ENCODE measurements at regions not wholly inside any gene's neighbourhood (a gene's known extent, or its start where the extent isn't known, plus 50 kb on each side); places are given as distances from the start of the nearest gene placed in this dataset.

DNA sequence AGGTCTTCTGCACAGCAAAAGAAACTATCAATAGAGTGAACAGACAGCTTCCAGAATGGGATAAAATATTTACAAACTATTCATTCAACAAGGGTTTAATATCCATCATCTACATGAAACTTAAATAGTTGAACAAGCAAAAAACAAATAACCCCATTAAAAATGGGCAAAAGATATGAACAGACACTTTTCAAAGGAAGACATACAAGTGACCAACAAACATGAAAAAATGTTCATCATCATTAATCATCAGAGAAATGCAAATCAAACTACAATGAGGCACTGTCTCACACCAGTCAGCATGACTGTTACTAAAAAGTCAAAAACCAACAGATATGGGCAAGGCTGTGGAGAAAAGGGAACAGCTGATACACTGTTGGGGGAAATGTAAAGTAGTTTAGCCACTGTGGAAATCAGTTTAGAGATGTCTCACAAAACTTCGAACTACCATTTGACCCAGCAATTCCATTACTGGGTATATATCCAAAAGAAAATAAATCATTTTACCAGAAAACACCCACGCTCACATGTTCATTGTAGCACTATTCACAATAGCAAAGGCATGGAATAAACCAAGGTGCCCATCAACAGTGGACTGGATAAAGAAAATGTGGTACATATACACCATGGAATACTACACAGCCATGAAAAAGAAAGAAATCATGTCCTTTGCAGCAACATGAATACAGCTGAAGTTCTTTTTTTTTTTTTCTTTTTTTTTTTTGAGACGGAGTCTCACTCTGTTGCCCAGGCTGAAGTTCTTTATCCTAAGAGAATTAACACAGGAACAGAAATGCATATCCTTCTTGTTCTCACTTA lies 172.6 kb downstream of the KLF6 start:
- no peak for DNase-seq (ENCODE audit: low read depth)
- H3K4me3 ChIP-seq (ENCODE audit: low read depth, low read length), result no peak overlapping the region
- TF ChIP-seq, protein P1, sequence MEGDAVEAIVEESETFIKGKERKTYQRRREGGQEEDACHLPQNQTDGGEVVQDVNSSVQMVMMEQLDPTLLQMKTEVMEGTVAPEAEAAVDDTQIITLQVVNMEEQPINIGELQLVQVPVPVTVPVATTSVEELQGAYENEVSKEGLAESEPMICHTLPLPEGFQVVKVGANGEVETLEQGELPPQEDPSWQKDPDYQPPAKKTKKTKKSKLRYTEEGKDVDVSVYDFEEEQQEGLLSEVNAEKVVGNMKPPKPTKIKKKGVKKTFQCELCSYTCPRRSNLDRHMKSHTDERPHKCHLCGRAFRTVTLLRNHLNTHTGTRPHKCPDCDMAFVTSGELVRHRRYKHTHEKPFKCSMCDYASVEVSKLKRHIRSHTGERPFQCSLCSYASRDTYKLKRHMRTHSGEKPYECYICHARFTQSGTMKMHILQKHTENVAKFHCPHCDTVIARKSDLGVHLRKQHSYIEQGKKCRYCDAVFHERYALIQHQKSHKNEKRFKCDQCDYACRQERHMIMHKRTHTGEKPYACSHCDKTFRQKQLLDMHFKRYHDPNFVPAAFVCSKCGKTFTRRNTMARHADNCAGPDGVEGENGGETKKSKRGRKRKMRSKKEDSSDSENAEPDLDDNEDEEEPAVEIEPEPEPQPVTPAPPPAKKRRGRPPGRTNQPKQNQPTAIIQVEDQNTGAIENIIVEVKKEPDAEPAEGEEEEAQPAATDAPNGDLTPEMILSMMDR (IDR thresholded peaks at IDR 0.05; ENCODE audit: control insufficient read depth, extremely low read depth, insufficient read depth), result no peak

DNA sequence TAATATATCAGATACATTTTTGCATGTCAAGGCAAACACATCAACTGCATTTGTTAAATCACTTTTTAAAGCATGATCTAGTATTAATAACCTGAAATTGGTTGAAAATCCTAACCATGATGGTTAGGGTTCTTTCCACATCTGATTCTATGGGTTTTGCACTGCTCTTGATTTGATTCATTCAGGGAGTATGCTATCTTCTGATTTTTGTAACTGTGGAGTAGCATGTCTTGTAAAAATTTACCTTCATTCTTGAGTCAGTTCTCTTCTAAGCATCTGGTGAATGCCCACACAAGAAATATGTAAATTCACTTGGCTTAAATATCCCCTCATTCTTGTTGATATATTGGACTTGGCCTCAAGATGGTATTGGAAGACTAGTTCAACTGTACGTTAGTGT lies 178.7 kb downstream of the KLF6 start:
- TF ChIP-seq, protein P1 (IDR thresholded peaks at IDR 0.05; ENCODE audit: control insufficient read depth, extremely low read depth, insufficient read depth), result no peak
- DNase-seq (ENCODE audit: low read depth), result no peak
- no peak overlapping the region for H3K4me3 ChIP-seq (ENCODE audit: low read depth, low read length)

DNA sequence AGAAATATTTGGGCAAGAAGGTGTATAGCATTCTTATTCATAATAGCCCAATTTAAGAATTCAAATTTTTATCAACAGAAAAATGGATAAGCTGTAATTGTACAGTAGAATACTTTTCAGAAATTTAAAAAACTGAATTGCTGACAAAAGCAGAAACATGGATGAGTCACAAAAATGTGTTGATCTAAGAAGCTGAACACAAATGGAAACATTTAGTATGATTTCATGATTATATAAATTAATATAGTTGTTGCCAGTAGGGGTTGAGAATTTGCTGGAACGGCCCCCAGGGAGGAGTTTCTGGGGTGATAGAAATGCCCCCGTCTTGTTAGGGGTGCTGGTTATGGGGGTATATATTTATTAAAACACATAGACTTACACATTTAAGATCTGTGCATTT lies 179.1 kb downstream of the KLF6 start:
- DNase-seq (ENCODE audit: low read depth), result no peak
- no peak overlapping the region for H3K4me3 ChIP-seq (ENCODE audit: low read depth, low read length)
- TF ChIP-seq, protein P1 (IDR thresholded peaks at IDR 0.05; ENCODE audit: control insufficient read depth, extremely low read depth, insufficient read depth), result no peak

DNA sequence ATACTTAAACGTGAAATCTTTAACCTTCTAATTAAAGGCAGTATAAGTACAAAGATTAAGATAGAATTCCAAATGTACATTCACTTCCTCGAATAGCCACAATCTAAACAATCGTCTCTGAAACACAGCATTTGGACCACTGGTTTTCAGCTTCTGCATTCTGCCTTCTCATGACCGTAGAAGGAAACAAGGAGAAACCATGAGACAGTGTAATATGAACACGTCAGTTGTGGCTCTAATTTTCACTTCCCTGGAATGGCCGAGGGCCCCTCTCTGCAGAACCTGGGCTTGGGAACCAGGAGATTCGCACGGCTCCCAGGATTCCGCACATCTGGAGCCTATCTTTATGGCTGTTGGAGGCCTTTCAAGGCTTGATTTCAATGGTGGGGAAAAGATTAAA lies 189.3 kb downstream of the KLF6 start:
- TF ChIP-seq, protein P1 (IDR thresholded peaks at IDR 0.05; ENCODE audit: control insufficient read depth, extremely low read depth, insufficient read depth), result no peak
- DNase-seq (ENCODE audit: low read depth), result no peak
- H3K4me3 ChIP-seq (ENCODE audit: low read depth, low read length), result no peak overlapping the region

DNA sequence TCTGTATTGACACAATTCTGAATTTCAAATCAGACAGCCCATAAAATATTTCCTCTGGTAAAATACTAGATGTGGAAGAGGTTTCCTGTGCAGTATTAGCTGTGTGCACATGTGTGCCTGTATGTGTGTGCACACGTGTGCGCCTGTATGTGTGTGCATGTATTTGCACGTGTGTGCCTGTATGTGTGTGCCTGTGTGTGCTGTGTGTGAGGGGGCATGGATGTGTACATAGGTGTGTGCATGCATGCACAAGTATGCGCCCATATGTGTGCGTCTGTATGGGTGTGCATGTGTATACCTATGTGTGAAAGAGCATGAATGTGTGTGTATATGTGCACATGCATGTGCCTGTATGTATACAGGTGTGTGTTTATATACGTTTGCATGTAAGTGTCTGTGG lies 191.4 kb downstream of the KLF6 start:
- H3K4me3 ChIP-seq (ENCODE audit: low read depth, low read length), result no peak overlapping the region
- TF ChIP-seq, protein P1 (IDR thresholded peaks at IDR 0.05; ENCODE audit: control insufficient read depth, extremely low read depth, insufficient read depth), result no peak
- DNase-seq (ENCODE audit: low read depth), result no peak

DNA sequence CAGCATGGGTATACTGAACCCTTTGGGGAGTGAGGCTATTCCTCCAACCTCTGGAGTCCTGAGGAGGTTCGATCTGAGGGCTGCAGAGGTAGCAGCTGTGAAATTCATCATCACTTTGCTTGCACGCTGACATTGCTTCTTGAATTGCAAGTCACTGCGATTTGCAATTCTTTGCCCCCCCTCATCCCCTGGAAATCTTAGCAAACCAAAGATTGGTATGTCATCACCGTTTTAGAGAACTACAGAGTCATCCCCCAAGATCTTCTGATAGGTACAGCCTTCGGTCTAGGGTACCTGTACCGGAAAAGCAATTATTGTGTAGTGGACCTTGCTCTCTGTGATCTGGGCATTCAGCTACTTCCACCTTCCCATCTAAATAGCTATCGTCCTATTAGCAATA lies 192.6 kb downstream of the KLF6 start:
- TF ChIP-seq, protein P1 (IDR thresholded peaks at IDR 0.05; ENCODE audit: control insufficient read depth, extremely low read depth, insufficient read depth), result no peak
- no peak for DNase-seq (ENCODE audit: low read depth)
- H3K4me3 ChIP-seq (ENCODE audit: low read depth, low read length), result no peak overlapping the region

DNA sequence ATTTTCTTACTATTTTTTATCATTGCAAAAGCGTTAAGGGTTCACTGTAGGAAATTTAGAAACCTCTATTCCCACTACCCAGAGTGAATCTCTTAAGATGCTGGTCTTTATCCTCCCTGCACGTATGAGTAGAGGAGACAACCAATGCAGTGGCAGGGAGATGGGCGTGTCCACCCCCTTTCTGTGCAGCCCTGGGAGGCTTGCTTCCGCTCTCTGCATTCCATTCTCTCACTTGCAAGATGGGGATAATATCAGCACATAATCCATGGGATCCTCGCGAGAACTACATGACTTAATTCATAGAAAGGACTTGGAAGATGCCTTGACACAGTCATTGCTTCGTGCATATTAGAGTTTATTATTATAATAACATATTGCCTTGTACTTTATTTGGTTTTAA lies 196.2 kb downstream of the KLF6 start:
- no peak for DNase-seq (ENCODE audit: low read depth)
- no peak overlapping the region for H3K4me3 ChIP-seq (ENCODE audit: low read depth, low read length)
- TF ChIP-seq, protein P1 (IDR thresholded peaks at IDR 0.05; ENCODE audit: control insufficient read depth, extremely low read depth, insufficient read depth), result no peak

All from LNCaP clone FGC (cell line).